ENCODE measurements at regions not wholly inside any gene's neighbourhood (a gene's known extent, or its start where the extent isn't known, plus 50 kb on each side); places are given as distances from the start of the nearest gene placed in this dataset.
"Not testable (repeated sequence)": the region's sequence is repeated elsewhere in the genome, so short reads cannot be mapped to it uniquely, and the experiment has no call there.

GRCh38 chr6:92952111-92952510 lies 467.2 kb downstream of the EPHA7 start:
- not testable (repeated sequence) for TF ChIP-seq CTCF, POLR2A (IDR thresholded peaks at IDR 0.05)
